Smooth muscle cell (in vitro differentiated cells): ENCODE measurements at regions not wholly inside any gene's neighbourhood (a gene's known extent, or its start where the extent isn't known, plus 50 kb on each side); places are given as distances from the start of the nearest gene placed in this dataset.

ENCODE experiments used
- DNase-seq: peaks from one replicate; lab custom pipeline; 2025; ENCODE audit not compliant: unreplicated experiment; lab: John Stamatoyannopoulos, UW
- H2AFZ ChIP-seq: fragments of 200-600 bp; sonication (generic); 2 replicates; pipeline ENCODE4 v1.6.0; 2016; ENCODE audit warnings: antibody characterized with exemption, low read depth, mild to moderate bottlenecking
- H3F3A ChIP-seq: fragments of 200-600 bp; sonication (generic); 2 replicates; pipeline ENCODE4 v1.6.0; 2017; ENCODE audit warnings: antibody characterized with exemption, low read depth
- H3K27ac ChIP-seq: fragments of 200-600 bp; sonication (generic); 2 replicates; pipeline ENCODE4 v1.5.1; 2016; ENCODE audit warnings: low read depth, mild to moderate bottlenecking
- H3K27me3 ChIP-seq: fragments of 200-600 bp; sonication (generic); 2 replicates; pipeline ENCODE4 v1.6.1; 2016; ENCODE audit warnings: low read depth, mild to moderate bottlenecking
- H3K36me3 ChIP-seq: fragments of 200-600 bp; sonication (generic); 2 replicates; pipeline ENCODE4 v1.5.1; 2016; ENCODE audit warnings: low read depth
- H3K4me1 ChIP-seq: fragments of 200-600 bp; sonication (generic); 2 replicates; pipeline ENCODE4 v1.5.1; 2016; ENCODE audit warnings: low read depth
- H3K4me2 ChIP-seq: fragments of 200-600 bp; sonication (generic); 2 replicates; pipeline ENCODE4 v1.6.0; 2016; ENCODE audit warnings: mild to moderate bottlenecking
- H3K4me3 ChIP-seq: fragments of 200-600 bp; sonication (generic); 2 replicates; pipeline ENCODE4 v1.5.1; 2016; ENCODE audit warnings: mild to moderate bottlenecking
- H3K79me2 ChIP-seq: fragments of 200-600 bp; sonication (generic); 2 replicates; pipeline ENCODE4 v1.6.0; 2016; ENCODE audit warnings: low read depth, mild to moderate bottlenecking
- H3K9ac ChIP-seq: fragments of 200-600 bp; sonication (generic); 2 replicates; pipeline ENCODE4 v1.6.0; 2016; ENCODE audit warnings: low read depth
- H3K9me3 ChIP-seq: fragments of 200-600 bp; sonication (generic); replicated peaks from 2 replicates; pipeline ENCODE4 v1.5.1; 2016; ENCODE audit warnings: low read depth
- H4K20me1 ChIP-seq: fragments of 200-600 bp; sonication (generic); 2 replicates; pipeline ENCODE4 v1.6.0; 2016; ENCODE audit warnings: low read depth
- CTCF ChIP-seq: fragments of 200-600 bp; sonication (generic); IDR thresholded peaks from 2 replicates; pipeline ENCODE4 v1.5.1; 2017; ENCODE audit warnings: borderline replicate concordance, mild to moderate bottlenecking, antibody characterized with exemption; ENCODE audit not compliant: insufficient read depth, poor library complexity, severe bottlenecking
- WGBS: methylation state at CpG from one replicate; pipeline ENCODE4 v1.1.7; 2016; ENCODE audit warnings: low lambda C conversion rate; 5-methylcytosine and 5-hydroxymethylcytosine counted together

- no peak for DNase-seq
- Histone ChIP-seq H3K9me3 (no peaks in the 10 kb centered on the region), H3K9ac (no peak overlapping the region), H3K27me3 (no peaks in the 10 kb centered on the region), H3K27ac (no peak overlapping the region), H3K4me2 (no peak overlapping the region), H4K20me1 (no peaks in the 10 kb centered on the region), H3K79me2 (no peaks in the 10 kb centered on the region), H3K36me3 (no peaks in the 10 kb centered on the region), H3K4me3 (no peak overlapping the region), H2AFZ (no peak overlapping the region), H3F3A (no peaks in the 10 kb centered on the region), H3K4me1 (no peaks in the 10 kb centered on the region)
- 51% methylated on average over 2 of the region's 2 CpGs for WGBS
- no peak for TF ChIP-seq CTCF
Measured at GRCh38 chr1:25148673-25149300, 83.5 kb downstream of the SYF2 start.

GRCh38 chr1:25146451-25146855 lies 85.8 kb downstream of the SYF2 start:
- DNase-seq, result no peak
- no peaks in the 10 kb centered on the region for H4K20me1 ChIP-seq
- no peaks in the 10 kb centered on the region for H3K27me3 ChIP-seq
- H3F3A ChIP-seq, result no peaks in the 10 kb centered on the region
- H3K4me3 ChIP-seq, result no peak overlapping the region
- no peaks in the 10 kb centered on the region for H3K4me1 ChIP-seq
- no peak overlapping the region for H2AFZ ChIP-seq
- no peaks in the 10 kb centered on the region for H3K36me3 ChIP-seq
- no peak overlapping the region for H3K27ac ChIP-seq
- H3K9me3 ChIP-seq, result no peaks in the 10 kb centered on the region
- no peak overlapping the region for H3K4me2 ChIP-seq
- no peak for TF ChIP-seq CTCF
- H3K9ac ChIP-seq, result no peak overlapping the region
- WGBS, result 81% methylated on average over 14 of the region's 15 CpGs
- no peaks in the 10 kb centered on the region for H3K79me2 ChIP-seq

GRCh38 chr1:25145775-25146393 lies 86.4 kb downstream of the SYF2 start:
- no peaks in the 10 kb centered on the region for H4K20me1 ChIP-seq
- no peak overlapping the region for H3K4me3 ChIP-seq
- no peak overlapping the region for H3K27ac ChIP-seq
- TF ChIP-seq CTCF, result no peak
- no peak for DNase-seq
- H2AFZ ChIP-seq, result no peak overlapping the region
- H3K4me1 ChIP-seq, result no peaks in the 10 kb centered on the region
- H3K9ac ChIP-seq, result no peak overlapping the region
- WGBS, result 89% methylated on average over 17 of the region's 17 CpGs
- H3K36me3 ChIP-seq, result no peaks in the 10 kb centered on the region
- H3K79me2 ChIP-seq, result no peaks in the 10 kb centered on the region
- H3K9me3 ChIP-seq, result no peaks in the 10 kb centered on the region
- H3K4me2 ChIP-seq, result no peak overlapping the region
- H3K27me3 ChIP-seq, result no peaks in the 10 kb centered on the region
- no peaks in the 10 kb centered on the region for H3F3A ChIP-seq
